Activated CD8-positive, alpha-beta memory T cell treated with anti-CD3 and anti-CD28 coated beads, Interleukin-2, amount 50 U/mL, for 4 hours (primary cell): ENCODE measurements at regions not wholly inside any gene's neighbourhood (a gene's known extent, or its start where the extent isn't known, plus 50 kb on each side); places are given as distances from the start of the nearest gene placed in this dataset.
"Not testable (repeated sequence)": the region's sequence is repeated elsewhere in the genome, so short reads cannot be mapped to it uniquely, and the experiment has no call there.

ENCODE experiments used
- DNase-seq: peaks from one replicate; pipeline ENCODE4 v3.0.0-alpha.2; 2020

- not testable (repeated sequence) for DNase-seq
These were observed 268.3 kb upstream of the MKLN1 start for GRCh38 chr7:131059401-131059800.

- no peak for DNase-seq
These were observed 266.5 kb upstream of the MKLN1 start for GRCh38 chr7:131061158-131061557.

- DNase-seq, result no peak
These were observed 265.9 kb upstream of the MKLN1 start for GRCh38 chr7:131061818-131062217.

GRCh38 chr7:131066635-131067034, 261.0 kb upstream of the MKLN1 start:
- DNase-seq, result no peak

GRCh38 chr7:131067220-131067619, 260.5 kb upstream of the MKLN1 start:
- no peak for DNase-seq

- no peak for DNase-seq
These were observed 259.1 kb upstream of the MKLN1 start for GRCh38 chr7:131068604-131069021.

- no peak for DNase-seq
These were observed 255.7 kb upstream of the MKLN1 start for GRCh38 chr7:131071786-131072504.

- DNase-seq, result no peak
These were observed 255.1 kb upstream of the MKLN1 start for GRCh38 chr7:131072505-131073091.

- no peak for DNase-seq
These were observed 253.6 kb upstream of the MKLN1 start for GRCh38 chr7:131074043-131074442.

- DNase-seq, result no peak
These were observed 253.1 kb upstream of the MKLN1 start for GRCh38 chr7:131074585-131074984.

- no peak for DNase-seq
These were observed 252.3 kb upstream of the MKLN1 start for GRCh38 chr7:131075406-131075805.

GRCh38 chr7:131076032-131076431, 251.6 kb upstream of the MKLN1 start:
- no peak for DNase-seq

GRCh38 chr7:131076711-131077181, 250.9 kb upstream of the MKLN1 start:
- DNase-seq, result no peak

- no peak for DNase-seq
These were observed 249.9 kb upstream of the MKLN1 start for GRCh38 chr7:131077735-131078134.

- DNase-seq, result no peak
These were observed 246.9 kb upstream of the MKLN1 start for GRCh38 chr7:131080754-131081153.

- DNase-seq, result no peak
These were observed 246.4 kb upstream of the MKLN1 start for GRCh38 chr7:131081308-131081707.

- DNase-seq, result no peak
These were observed 243.9 kb upstream of the MKLN1 start for GRCh38 chr7:131083781-131084180.

GRCh38 chr7:131084336-131084735, 243.3 kb upstream of the MKLN1 start:
- not testable (repeated sequence) for DNase-seq

GRCh38 chr7:131087756-131088658, 239.7 kb upstream of the MKLN1 start:
- DNase-seq, result no peak

- no peak for DNase-seq
These were observed 237.5 kb upstream of the MKLN1 start for GRCh38 chr7:131090188-131090587.

- DNase-seq, result no peak
These were observed 236.6 kb upstream of the MKLN1 start for GRCh38 chr7:131090886-131091692.

- DNase-seq, result no peak
These were observed 233.0 kb upstream of the MKLN1 start for GRCh38 chr7:131094685-131095084.

- DNase-seq, result no peak
These were observed 232.3 kb upstream of the MKLN1 start for GRCh38 chr7:131095346-131095745.
